IMR-90 (cell line): ENCODE measurements at regions not wholly inside any gene's neighbourhood (a gene's known extent, or its start where the extent isn't known, plus 50 kb on each side); places are given as distances from the start of the nearest gene placed in this dataset.

Experiments
- ATAC-seq: fragments of 200-7000 bp; cut with Tn5 transposase; 2 replicates; pipeline ENCODE4 v1.9.1; 2020; ENCODE audit warnings: low read depth, mild to moderate bottlenecking, moderate library complexity
- BruUV-seq: library from RNA; stranded (reverse); fragments of 400-500 nt; replicated peaks from 2 replicates; lab custom pipeline; 2021; lab: Mats Ljungman, UMichigan
- CTCF ChIA-PET: fragments of 300-600 bp; formaldehyde crosslinking; extraction: SDS; loops from one replicate; lab custom pipeline; 2021; ENCODE audit warnings: antibody characterized with exemption; lab: Yijun Ruan, JAX
- POLR2A ChIA-PET: fragments of 300-600 bp; sonication (Branson Sonifier 250); formaldehyde crosslinking; loops from one replicate; lab custom pipeline; 2022; ENCODE audit warnings: antibody characterized with exemption; ENCODE audit not compliant: unreplicated experiment; lab: Charles Lee
- DNase-seq: peaks from one replicate; pipeline ENCODE4 v3.0.0; 2013
- H2AFZ ChIP-seq: replicated peaks from 2 replicates; pipeline ENCODE3; 2013; ENCODE audit warnings: low read length, mild to moderate bottlenecking; ENCODE audit not compliant: poor library complexity
- H2AK5ac ChIP-seq: 2 replicates; pipeline ENCODE4 v1.6.1; 2013; ENCODE audit warnings: low read depth, low read length, inconsistent platforms
- H2AK9ac ChIP-seq: replicated peaks from 2 replicates; pipeline ENCODE3; 2013; ENCODE audit warnings: mild to moderate bottlenecking, low read depth, low read length, moderate library complexity; ENCODE audit not compliant: poor library complexity
- H2BK120ac ChIP-seq: 2 replicates; pipeline ENCODE4 v1.6.1; 2013; ENCODE audit warnings: low read depth, low read length, inconsistent platforms
- H2BK15ac ChIP-seq: 3 replicates; pipeline ENCODE4 v1.6.1; 2013; ENCODE audit warnings: low read depth, low read length, inconsistent platforms
- H2BK20ac ChIP-seq: 2 replicates; pipeline ENCODE4 v1.6.1; 2013; ENCODE audit warnings: low read depth, mild to moderate bottlenecking, inconsistent platforms, low read length, moderate library complexity
- H2BK5ac ChIP-seq: 2 replicates; pipeline ENCODE4 v1.6.1; 2013; ENCODE audit warnings: mild to moderate bottlenecking, low read depth, low read length, inconsistent platforms; ENCODE audit not compliant: poor library complexity, severe bottlenecking
- H3K14ac ChIP-seq: replicated peaks from 2 replicates; pipeline ENCODE4 v1.6.1; 2013; ENCODE audit warnings: low read depth, low read length, inconsistent platforms
- H3K18ac ChIP-seq: 2 replicates; pipeline ENCODE4 v1.6.1; 2013; ENCODE audit warnings: low read depth, low read length, control low read depth
- H3K23ac ChIP-seq: 2 replicates; pipeline ENCODE4 v1.6.1; 2013; ENCODE audit warnings: low read depth, low read length, inconsistent platforms
- H3K27ac ChIP-seq: 2 replicates; pipeline ENCODE4 v1.5.1; 2013; ENCODE audit warnings: mild to moderate bottlenecking, control low read depth, low read length; ENCODE audit not compliant: insufficient read depth
- H3K27me3 ChIP-seq: 2 replicates; pipeline ENCODE4 v1.6.1; 2013; ENCODE audit warnings: low read length; ENCODE audit not compliant: control insufficient read depth, insufficient read depth
- H3K36me3 ChIP-seq: 2 replicates; pipeline ENCODE4 v1.6.1; 2013; ENCODE audit warnings: low read length, mixed read lengths; ENCODE audit not compliant: control insufficient read depth, insufficient read depth
- H3K4ac ChIP-seq: 2 replicates; pipeline ENCODE4 v1.6.1; 2013; ENCODE audit warnings: low read depth, low read length, inconsistent platforms
- H3K4me1 ChIP-seq: 2 replicates; pipeline ENCODE4 v1.6.1; 2013; ENCODE audit warnings: low read length, mixed read lengths; ENCODE audit not compliant: control insufficient read depth, insufficient read depth
- H3K4me2 ChIP-seq: 2 replicates; pipeline ENCODE4 v1.6.1; 2013; ENCODE audit warnings: low read depth, mild to moderate bottlenecking, control low read depth, low read length, moderate library complexity
- H3K4me3 ChIP-seq: 2 replicates; pipeline ENCODE4 v1.5.1; 2013; ENCODE audit warnings: low read depth, mild to moderate bottlenecking, control low read depth, low read length, moderate library complexity; ENCODE audit not compliant: insufficient read depth
- H3K56ac ChIP-seq: 2 replicates; pipeline ENCODE4 v1.6.1; 2013; ENCODE audit warnings: low read length, inconsistent platforms; ENCODE audit not compliant: insufficient read depth; ENCODE audit errors: extremely low read depth
- H3K79me1 ChIP-seq, 2 experiments: 2 replicates each; pipeline ENCODE4 v1.6.1; 2013; ENCODE audit warnings: low read length in 2 of 2, inconsistent platforms in 1 of 2, low read depth in 1 of 2
- H3K9ac ChIP-seq: 2 replicates; pipeline ENCODE4 v1.6.1; 2013; ENCODE audit warnings: low read depth, low read length, control low read depth
- H3K9me1 ChIP-seq: 2 replicates; pipeline ENCODE4 v1.6.1; 2013; ENCODE audit warnings: low read length, inconsistent platforms; ENCODE audit not compliant: insufficient read depth
- H3K9me3 ChIP-seq: 2 replicates; pipeline ENCODE4 v1.6.1; 2013; ENCODE audit warnings: low read length; ENCODE audit not compliant: control insufficient read depth, insufficient read depth
- H4K20me1 ChIP-seq: 2 replicates; pipeline ENCODE4 v1.6.1; 2013; ENCODE audit warnings: low read length, inconsistent platforms; ENCODE audit not compliant: insufficient read depth
- H4K5ac ChIP-seq: 2 replicates; pipeline ENCODE4 v1.6.1; 2013; ENCODE audit warnings: mild to moderate bottlenecking, low read depth, low read length, control low read depth
- H4K8ac ChIP-seq, 2 experiments: 2 replicates each; pipeline ENCODE4 v1.6.1; 2013; ENCODE audit warnings: low read depth in 2 of 2, low read length in 2 of 2, control low read depth in 1 of 2, inconsistent platforms in 1 of 2
- H4K91ac ChIP-seq: 2 replicates; pipeline ENCODE4 v1.6.1; 2013; ENCODE audit warnings: low read depth, low read length, inconsistent platforms; ENCODE audit not compliant: insufficient read depth
- CTCF ChIP-seq: conservative IDR thresholded peaks from 2 replicates; pipeline ENCODE4 v1.5.1; 2012; ENCODE audit warnings: mild to moderate bottlenecking, low read depth, low read length, improper control_type of control experiment
- WGBS, 2 experiments: methylation state at CpG; one replicate each; pipeline versions ENCODE4 v1.1.5 to v1.1.7; 2013; ENCODE audit warnings: missing lambda C conversion rate in 2 of 2; ENCODE audit not compliant: insufficient read length in 1 of 2; ENCODE audit errors: extremely low coverage in 2 of 2; 5-methylcytosine and 5-hydroxymethylcytosine counted together
- dilution Hi-C: fragments of 300-500 bp; cut with HindIII; formaldehyde crosslinking; loops from one replicate; pipeline ENCODE4 v1.14.3; 2018; ENCODE audit warnings: low sequenced_read_pairs; ENCODE audit not compliant: unreplicated experiment
- in situ Hi-C: fragments of 300-500 bp; cut with MboI; formaldehyde crosslinking; loops from 3 replicates; pipeline ENCODE4 v1.14.3; 2019; ENCODE audit warnings: low sequenced_read_pairs, inconsistent platforms, mixed read lengths
- intact Hi-C: fragments of 100-400 bp; cut with micrococcal nuclease; formaldehyde crosslinking; loops from 2 replicates; pipeline ENCODE4 v1.10.0; 2022

- ATAC-seq (no peak), DNase-seq (no peak)
- H3K27me3 ChIP-seq: no peaks in the 10 kb centered on the region
- H2AFZ ChIP-seq: no peak overlapping the region
- H3K4ac ChIP-seq: no peak overlapping the region
- no peaks in the 10 kb centered on the region for H3K4me1 ChIP-seq
- no peak overlapping the region for H3K4me3 ChIP-seq
- H3K27ac ChIP-seq: no peak overlapping the region
- no peaks in the 10 kb centered on the region for H3K79me1 ChIP-seq
- ChIA-PET CTCF (interaction anchor here (1.2 kb wide), 1 partner anchor 10 kb away, joined by 4 read pairs; no protein-coding TSS in a partner anchor), POLR2A (no interaction called here)
- no peak overlapping the region for H2AK5ac ChIP-seq
- H3K18ac ChIP-seq: no peak overlapping the region
- H3K36me3 ChIP-seq: no peaks in the 10 kb centered on the region
- H4K5ac ChIP-seq: no peak overlapping the region
- in situ Hi-C loops: no loop called here
- H2BK15ac ChIP-seq: no peak overlapping the region
- no peak overlapping the region for H3K9ac ChIP-seq
- intact Hi-C loops: no loop called here
- no peak overlapping the region for H3K56ac ChIP-seq
- no peak overlapping the region for H4K8ac ChIP-seq
- H3K23ac ChIP-seq: no peak overlapping the region
- no peak overlapping the region for H2BK120ac ChIP-seq
- no peak for TF ChIP-seq CTCF
- H3K14ac ChIP-seq: no peak overlapping the region
- no peak overlapping the region for H2AK9ac ChIP-seq
- dilution Hi-C loops: no loop called here
- no TSS peak for BruUV-seq
- no peak overlapping the region for H2BK20ac ChIP-seq
- no peak overlapping the region for H4K91ac ChIP-seq
- no peak overlapping the region for H2BK5ac ChIP-seq
- no peaks in the 10 kb centered on the region for H4K20me1 ChIP-seq
- H3K9me3 ChIP-seq: peaks cover 14% of the 10 kb centered on the region
- whole genome bisulfite sequencing, 2 experiments: no CpG with 5 or more reads among the region's 2 CpGs
- H3K9me1 ChIP-seq: no peaks in the 10 kb centered on the region
- no peak overlapping the region for H3K4me2 ChIP-seq
These were observed 104.9 kb downstream of the BUB3 start for GRCh38 chr10:123259081-123259480.
